HEK293 (cell line): ENCODE measurements at regions not wholly inside any gene's neighbourhood (a gene's known extent, or its start where the extent isn't known, plus 50 kb on each side); places are given as distances from the start of the nearest gene placed in this dataset.

Source experiments
- KLF16 ChIP-seq: fragments of 450-650 bp; formaldehyde crosslinking; IDR thresholded peaks from 2 replicates; pipeline ENCODE4 v1.5.1; 2017; ENCODE audit warnings: missing biosample characterization, missing genetic modification characterization
- OVOL3 ChIP-seq: fragments of 450-650 bp; formaldehyde crosslinking; IDR thresholded peaks from 2 replicates; pipeline ENCODE4 v1.5.1; 2016; ENCODE audit warnings: missing biosample characterization, missing genetic modification characterization
- ZNF561 ChIP-seq: fragments of 450-650 bp; IDR thresholded peaks from 2 replicates; pipeline ENCODE4 v1.5.1; 2018; ENCODE audit warnings: missing biosample characterization, missing genetic modification characterization, borderline replicate concordance
- ZNF777 ChIP-seq: fragments of 450-650 bp; formaldehyde crosslinking; IDR thresholded peaks from 2 replicates; pipeline ENCODE4 v1.5.1; 2017; ENCODE audit warnings: missing biosample characterization, missing genetic modification characterization, borderline replicate concordance
- TF ChIP-seq, protein P1 (sequence below): fragments of 450-650 bp; formaldehyde crosslinking; IDR thresholded peaks from 2 replicates; pipeline ENCODE4 v1.5.1; 2016; ENCODE audit warnings: missing biosample characterization, missing genetic modification characterization
- TF ChIP-seq, protein P2 (sequence below): fragments of 450-650 bp; formaldehyde crosslinking; IDR thresholded peaks from 2 replicates; pipeline ENCODE4 v1.5.1; 2016; ENCODE audit warnings: missing biosample characterization, missing genetic modification characterization, borderline replicate concordance
- TF ChIP-seq, protein P3 (sequence below): fragments of 450-650 bp; formaldehyde crosslinking; IDR thresholded peaks from 2 replicates; pipeline ENCODE4 v1.5.1; 2016; ENCODE audit warnings: missing biosample characterization, missing genetic modification characterization

DNA sequence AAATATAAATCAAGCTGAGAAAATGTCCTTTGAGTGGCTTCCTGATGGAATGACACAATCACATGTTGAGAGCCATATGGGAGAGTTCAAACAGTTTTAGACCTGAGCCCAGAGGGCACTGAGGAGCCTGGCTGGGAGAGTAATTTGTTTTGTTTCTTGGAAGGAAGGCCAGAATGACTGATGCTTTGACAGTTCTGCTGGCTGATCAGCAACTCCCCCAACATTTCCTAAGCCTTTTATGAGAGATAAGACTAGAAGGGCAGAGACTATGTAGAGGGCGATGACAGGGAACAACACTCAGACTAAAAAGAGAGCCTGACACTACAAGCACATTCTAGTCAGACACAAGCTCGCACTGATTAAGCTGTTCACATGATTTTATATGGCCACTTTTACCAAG is 169.2 kb downstream of the COX7C start:
- TF ChIP-seq, protein P1, sequence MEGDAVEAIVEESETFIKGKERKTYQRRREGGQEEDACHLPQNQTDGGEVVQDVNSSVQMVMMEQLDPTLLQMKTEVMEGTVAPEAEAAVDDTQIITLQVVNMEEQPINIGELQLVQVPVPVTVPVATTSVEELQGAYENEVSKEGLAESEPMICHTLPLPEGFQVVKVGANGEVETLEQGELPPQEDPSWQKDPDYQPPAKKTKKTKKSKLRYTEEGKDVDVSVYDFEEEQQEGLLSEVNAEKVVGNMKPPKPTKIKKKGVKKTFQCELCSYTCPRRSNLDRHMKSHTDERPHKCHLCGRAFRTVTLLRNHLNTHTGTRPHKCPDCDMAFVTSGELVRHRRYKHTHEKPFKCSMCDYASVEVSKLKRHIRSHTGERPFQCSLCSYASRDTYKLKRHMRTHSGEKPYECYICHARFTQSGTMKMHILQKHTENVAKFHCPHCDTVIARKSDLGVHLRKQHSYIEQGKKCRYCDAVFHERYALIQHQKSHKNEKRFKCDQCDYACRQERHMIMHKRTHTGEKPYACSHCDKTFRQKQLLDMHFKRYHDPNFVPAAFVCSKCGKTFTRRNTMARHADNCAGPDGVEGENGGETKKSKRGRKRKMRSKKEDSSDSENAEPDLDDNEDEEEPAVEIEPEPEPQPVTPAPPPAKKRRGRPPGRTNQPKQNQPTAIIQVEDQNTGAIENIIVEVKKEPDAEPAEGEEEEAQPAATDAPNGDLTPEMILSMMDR (tag by site-specific recombination): no peak
- TF ChIP-seq, protein P2, sequence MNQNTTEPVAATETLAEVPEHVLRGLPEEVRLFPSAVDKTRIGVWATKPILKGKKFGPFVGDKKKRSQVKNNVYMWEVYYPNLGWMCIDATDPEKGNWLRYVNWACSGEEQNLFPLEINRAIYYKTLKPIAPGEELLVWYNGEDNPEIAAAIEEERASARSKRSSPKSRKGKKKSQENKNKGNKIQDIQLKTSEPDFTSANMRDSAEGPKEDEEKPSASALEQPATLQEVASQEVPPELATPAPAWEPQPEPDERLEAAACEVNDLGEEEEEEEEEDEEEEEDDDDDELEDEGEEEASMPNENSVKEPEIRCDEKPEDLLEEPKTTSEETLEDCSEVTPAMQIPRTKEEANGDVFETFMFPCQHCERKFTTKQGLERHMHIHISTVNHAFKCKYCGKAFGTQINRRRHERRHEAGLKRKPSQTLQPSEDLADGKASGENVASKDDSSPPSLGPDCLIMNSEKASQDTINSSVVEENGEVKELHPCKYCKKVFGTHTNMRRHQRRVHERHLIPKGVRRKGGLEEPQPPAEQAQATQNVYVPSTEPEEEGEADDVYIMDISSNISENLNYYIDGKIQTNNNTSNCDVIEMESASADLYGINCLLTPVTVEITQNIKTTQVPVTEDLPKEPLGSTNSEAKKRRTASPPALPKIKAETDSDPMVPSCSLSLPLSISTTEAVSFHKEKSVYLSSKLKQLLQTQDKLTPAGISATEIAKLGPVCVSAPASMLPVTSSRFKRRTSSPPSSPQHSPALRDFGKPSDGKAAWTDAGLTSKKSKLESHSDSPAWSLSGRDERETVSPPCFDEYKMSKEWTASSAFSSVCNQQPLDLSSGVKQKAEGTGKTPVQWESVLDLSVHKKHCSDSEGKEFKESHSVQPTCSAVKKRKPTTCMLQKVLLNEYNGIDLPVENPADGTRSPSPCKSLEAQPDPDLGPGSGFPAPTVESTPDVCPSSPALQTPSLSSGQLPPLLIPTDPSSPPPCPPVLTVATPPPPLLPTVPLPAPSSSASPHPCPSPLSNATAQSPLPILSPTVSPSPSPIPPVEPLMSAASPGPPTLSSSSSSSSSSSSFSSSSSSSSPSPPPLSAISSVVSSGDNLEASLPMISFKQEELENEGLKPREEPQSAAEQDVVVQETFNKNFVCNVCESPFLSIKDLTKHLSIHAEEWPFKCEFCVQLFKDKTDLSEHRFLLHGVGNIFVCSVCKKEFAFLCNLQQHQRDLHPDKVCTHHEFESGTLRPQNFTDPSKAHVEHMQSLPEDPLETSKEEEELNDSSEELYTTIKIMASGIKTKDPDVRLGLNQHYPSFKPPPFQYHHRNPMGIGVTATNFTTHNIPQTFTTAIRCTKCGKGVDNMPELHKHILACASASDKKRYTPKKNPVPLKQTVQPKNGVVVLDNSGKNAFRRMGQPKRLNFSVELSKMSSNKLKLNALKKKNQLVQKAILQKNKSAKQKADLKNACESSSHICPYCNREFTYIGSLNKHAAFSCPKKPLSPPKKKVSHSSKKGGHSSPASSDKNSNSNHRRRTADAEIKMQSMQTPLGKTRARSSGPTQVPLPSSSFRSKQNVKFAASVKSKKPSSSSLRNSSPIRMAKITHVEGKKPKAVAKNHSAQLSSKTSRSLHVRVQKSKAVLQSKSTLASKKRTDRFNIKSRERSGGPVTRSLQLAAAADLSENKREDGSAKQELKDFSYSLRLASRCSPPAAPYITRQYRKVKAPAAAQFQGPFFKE (tag by site-specific recombination): no peak
- TF ChIP-seq ZNF777 (no peak), KLF16 (tag by site-specific recombination) (no peak), ZNF561 (no peak), OVOL3 (no peak)
- TF ChIP-seq, protein P3, sequence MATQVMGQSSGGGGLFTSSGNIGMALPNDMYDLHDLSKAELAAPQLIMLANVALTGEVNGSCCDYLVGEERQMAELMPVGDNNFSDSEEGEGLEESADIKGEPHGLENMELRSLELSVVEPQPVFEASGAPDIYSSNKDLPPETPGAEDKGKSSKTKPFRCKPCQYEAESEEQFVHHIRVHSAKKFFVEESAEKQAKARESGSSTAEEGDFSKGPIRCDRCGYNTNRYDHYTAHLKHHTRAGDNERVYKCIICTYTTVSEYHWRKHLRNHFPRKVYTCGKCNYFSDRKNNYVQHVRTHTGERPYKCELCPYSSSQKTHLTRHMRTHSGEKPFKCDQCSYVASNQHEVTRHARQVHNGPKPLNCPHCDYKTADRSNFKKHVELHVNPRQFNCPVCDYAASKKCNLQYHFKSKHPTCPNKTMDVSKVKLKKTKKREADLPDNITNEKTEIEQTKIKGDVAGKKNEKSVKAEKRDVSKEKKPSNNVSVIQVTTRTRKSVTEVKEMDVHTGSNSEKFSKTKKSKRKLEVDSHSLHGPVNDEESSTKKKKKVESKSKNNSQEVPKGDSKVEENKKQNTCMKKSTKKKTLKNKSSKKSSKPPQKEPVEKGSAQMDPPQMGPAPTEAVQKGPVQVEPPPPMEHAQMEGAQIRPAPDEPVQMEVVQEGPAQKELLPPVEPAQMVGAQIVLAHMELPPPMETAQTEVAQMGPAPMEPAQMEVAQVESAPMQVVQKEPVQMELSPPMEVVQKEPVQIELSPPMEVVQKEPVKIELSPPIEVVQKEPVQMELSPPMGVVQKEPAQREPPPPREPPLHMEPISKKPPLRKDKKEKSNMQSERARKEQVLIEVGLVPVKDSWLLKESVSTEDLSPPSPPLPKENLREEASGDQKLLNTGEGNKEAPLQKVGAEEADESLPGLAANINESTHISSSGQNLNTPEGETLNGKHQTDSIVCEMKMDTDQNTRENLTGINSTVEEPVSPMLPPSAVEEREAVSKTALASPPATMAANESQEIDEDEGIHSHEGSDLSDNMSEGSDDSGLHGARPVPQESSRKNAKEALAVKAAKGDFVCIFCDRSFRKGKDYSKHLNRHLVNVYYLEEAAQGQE (tag by site-specific recombination): no peak
